ENCODE measurements at regions not wholly inside any gene's neighbourhood (a gene's known extent, or its start where the extent isn't known, plus 50 kb on each side); places are given as distances from the start of the nearest gene placed in this dataset.
A peak's percentile ranks its signal among the peaks of the same experiment; 100 is the strongest.

DNA sequence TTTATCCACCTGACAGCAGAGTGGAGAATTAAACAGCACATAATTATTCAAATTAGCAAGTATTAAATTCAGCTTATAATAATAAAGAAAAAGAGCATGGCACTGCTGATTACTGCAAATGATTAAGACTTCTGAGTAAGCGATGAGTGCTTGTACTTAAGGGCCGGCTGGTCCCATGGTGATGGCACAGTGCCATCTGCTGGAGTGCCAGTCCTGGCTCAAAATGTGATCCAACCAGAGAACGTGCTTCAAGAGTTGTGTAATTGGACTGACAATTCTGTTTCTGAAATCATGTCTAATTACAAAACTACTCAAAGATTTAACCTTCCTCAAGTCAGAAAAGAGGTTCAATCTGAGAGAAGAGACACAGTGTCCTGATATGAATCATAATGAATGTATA is 181.6 kb upstream of the RGS17 start:
- Histone ChIP-seq H3K27me3 (ENCODE audit: insufficient read depth, low read depth, low read length) (no peaks in the 10 kb centered on the region), H3K4me2 (ENCODE audit: low read length) (no peak overlapping the region), H3K9me2 (ENCODE audit: insufficient read depth, low read length) (no peaks in the 10 kb centered on the region), H2AFZ (ENCODE audit: low read depth, low read length) (no peak overlapping the region), H4K20me1 (ENCODE audit: insufficient read depth) (no peaks in the 10 kb centered on the region), H3K79me2 (replicated peaks; ENCODE audit: insufficient read depth, low read length) (no peaks in the 10 kb centered on the region), H3K36me3 (ENCODE audit: insufficient read depth, low read length) (no peaks in the 10 kb centered on the region), H3K4me3 (ENCODE audit: low read length) (no peak overlapping the region), H3K9ac (ENCODE audit: low read length) (no peak overlapping the region), H3K27ac (ENCODE audit: low read length) (no peak overlapping the region), H3K9me3 (ENCODE audit: low read length) (no peaks in the 10 kb centered on the region), H3F3A (ENCODE audit: insufficient read depth, low read length, poor library complexity, severe bottlenecking) (no peaks in the 10 kb centered on the region)
- TF ChIP-seq POLR2AphosphoS5 (IDR thresholded peaks at IDR 0.05): no peak
- TF ChIP-seq SMC3 (conservative IDR thresholded peaks at IDR 0.05; ENCODE audit: poor library complexity): peak; percentile 43
- peak; percentile 56 for TF ChIP-seq RAD21 (conservative IDR thresholded peaks at IDR 0.05)
- TF ChIP-seq EP300 (conservative IDR thresholded peaks at IDR 0.05; ENCODE audit: poor library complexity, severe bottlenecking): no peak
- TF ChIP-seq REST (IDR thresholded peaks at IDR 0.05; ENCODE audit: borderline replicate concordance): no peak
- TF ChIP-seq EZH2 (IDR thresholded peaks at IDR 0.05; ENCODE audit: borderline replicate concordance, insufficient read depth, low read length, poor library complexity, severe bottlenecking): no peak
- no peak for TF ChIP-seq TAF1 (IDR thresholded peaks at IDR 0.05; ENCODE audit: low read depth)
- peak; percentile 42 for TF ChIP-seq CTCF (IDR thresholded peaks at IDR 0.05; ENCODE audit: poor library complexity, severe bottlenecking)
- TF ChIP-seq MXI1 (conservative IDR thresholded peaks at IDR 0.05; ENCODE audit: poor library complexity, severe bottlenecking): no peak

DNA sequence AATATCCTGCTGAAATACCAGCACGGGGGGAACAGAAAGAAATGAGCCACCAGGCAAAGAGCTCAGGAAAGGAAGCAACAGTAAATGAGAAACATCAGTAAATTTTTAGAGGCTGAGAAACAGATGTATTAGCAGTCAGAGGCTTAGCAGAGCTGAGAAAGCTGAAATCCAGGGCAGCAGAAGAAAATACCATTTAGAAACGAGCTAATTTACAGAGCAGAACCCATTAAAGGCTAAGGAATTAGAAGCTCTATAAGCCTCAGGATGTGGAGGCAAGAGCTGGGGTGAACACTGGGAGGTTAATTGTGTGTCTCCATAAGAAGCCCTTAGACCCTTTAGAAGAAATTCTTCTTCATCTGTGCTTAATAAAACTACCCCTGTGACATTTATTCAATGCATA is 178.6 kb upstream of the RGS17 start:
- H3K9me3 ChIP-seq (ENCODE audit: low read length): no peaks in the 10 kb centered on the region
- no peaks in the 10 kb centered on the region for H3K9me2 ChIP-seq (ENCODE audit: insufficient read depth, low read length)
- no peaks in the 10 kb centered on the region for H4K20me1 ChIP-seq (ENCODE audit: insufficient read depth)
- TF ChIP-seq EP300 (conservative IDR thresholded peaks at IDR 0.05; ENCODE audit: poor library complexity, severe bottlenecking) (no peak), MXI1 (conservative IDR thresholded peaks at IDR 0.05; ENCODE audit: poor library complexity, severe bottlenecking) (no peak), SMC3 (conservative IDR thresholded peaks at IDR 0.05; ENCODE audit: poor library complexity) (no peak), EZH2 (IDR thresholded peaks at IDR 0.05; ENCODE audit: borderline replicate concordance, insufficient read depth, low read length, poor library complexity, severe bottlenecking) (no peak), TAF1 (IDR thresholded peaks at IDR 0.05; ENCODE audit: low read depth) (no peak), POLR2AphosphoS5 (IDR thresholded peaks at IDR 0.05) (no peak), REST (IDR thresholded peaks at IDR 0.05; ENCODE audit: borderline replicate concordance) (no peak), RAD21 (conservative IDR thresholded peaks at IDR 0.05) (no peak), CTCF (IDR thresholded peaks at IDR 0.05; ENCODE audit: poor library complexity, severe bottlenecking) (no peak)
- no peaks in the 10 kb centered on the region for H3K27me3 ChIP-seq (ENCODE audit: insufficient read depth, low read depth, low read length)
- no peak overlapping the region for H3K4me3 ChIP-seq (ENCODE audit: low read length)
- H3F3A ChIP-seq (ENCODE audit: insufficient read depth, low read length, poor library complexity, severe bottlenecking): no peaks in the 10 kb centered on the region
- H3K9ac ChIP-seq (ENCODE audit: low read length): no peak overlapping the region
- H3K27ac ChIP-seq (ENCODE audit: low read length): no peak overlapping the region
- no peak overlapping the region for H2AFZ ChIP-seq (ENCODE audit: low read depth, low read length)
- H3K79me2 ChIP-seq (replicated peaks; ENCODE audit: insufficient read depth, low read length): no peaks in the 10 kb centered on the region
- H3K36me3 ChIP-seq (ENCODE audit: insufficient read depth, low read length): no peaks in the 10 kb centered on the region
- H3K4me2 ChIP-seq (ENCODE audit: low read length): no peak overlapping the region

Data from neural cell (in vitro differentiated cells).